EL (cell line): ENCODE measurements at regions not wholly inside any gene's neighbourhood (a gene's known extent, or its start where the extent isn't known, plus 50 kb on each side); places are given as distances from the start of the nearest gene placed in this dataset.

ENCODE experiments used
- DNase-seq: peaks from one replicate; pipeline ENCODE4 v3.0.0-alpha.2; 2016

DNA sequence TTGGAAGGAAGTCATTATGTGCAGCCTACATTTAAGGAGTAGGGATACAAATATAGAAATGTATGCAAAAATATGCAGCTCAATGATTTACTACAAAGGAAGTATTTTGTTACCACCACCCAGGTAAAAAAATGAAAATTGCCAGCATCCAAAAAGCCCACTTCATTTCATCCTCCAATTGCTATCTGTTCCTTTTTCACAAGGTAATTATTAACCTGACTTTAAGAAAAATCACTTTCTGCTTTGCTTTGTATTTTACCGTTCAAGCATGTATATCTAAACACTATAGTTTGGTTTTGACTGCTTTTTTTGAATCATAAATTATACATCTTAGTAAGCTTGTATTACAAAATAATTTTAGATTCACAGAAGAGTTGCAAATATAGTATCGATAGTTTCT, 768.5 kb upstream of the GJE1 start:
- no peak for DNase-seq

DNA sequence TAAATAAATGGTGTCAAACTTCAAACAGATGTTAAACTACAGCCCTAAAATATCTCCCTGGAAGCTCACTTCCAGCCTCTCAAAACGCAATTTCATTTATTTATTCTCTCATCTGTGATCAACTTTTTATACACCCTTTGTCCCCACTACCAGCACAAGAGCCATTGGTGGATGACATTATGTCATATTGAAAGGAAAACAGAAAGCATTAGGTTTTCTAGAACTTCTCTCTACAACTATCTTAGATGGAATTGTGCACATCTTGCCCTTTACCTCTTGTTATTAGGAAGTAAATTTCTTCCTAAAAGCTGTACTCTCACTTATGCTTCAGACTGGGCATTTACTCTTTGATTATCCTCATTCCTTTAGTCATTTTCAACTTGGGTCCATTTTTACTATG, 771.2 kb upstream of the GJE1 start:
- DNase-seq: no peak

GRCh38 chr6:141359953-141360352, 772.8 kb upstream of the GJE1 start:
- DNase-seq: no peak

DNA sequence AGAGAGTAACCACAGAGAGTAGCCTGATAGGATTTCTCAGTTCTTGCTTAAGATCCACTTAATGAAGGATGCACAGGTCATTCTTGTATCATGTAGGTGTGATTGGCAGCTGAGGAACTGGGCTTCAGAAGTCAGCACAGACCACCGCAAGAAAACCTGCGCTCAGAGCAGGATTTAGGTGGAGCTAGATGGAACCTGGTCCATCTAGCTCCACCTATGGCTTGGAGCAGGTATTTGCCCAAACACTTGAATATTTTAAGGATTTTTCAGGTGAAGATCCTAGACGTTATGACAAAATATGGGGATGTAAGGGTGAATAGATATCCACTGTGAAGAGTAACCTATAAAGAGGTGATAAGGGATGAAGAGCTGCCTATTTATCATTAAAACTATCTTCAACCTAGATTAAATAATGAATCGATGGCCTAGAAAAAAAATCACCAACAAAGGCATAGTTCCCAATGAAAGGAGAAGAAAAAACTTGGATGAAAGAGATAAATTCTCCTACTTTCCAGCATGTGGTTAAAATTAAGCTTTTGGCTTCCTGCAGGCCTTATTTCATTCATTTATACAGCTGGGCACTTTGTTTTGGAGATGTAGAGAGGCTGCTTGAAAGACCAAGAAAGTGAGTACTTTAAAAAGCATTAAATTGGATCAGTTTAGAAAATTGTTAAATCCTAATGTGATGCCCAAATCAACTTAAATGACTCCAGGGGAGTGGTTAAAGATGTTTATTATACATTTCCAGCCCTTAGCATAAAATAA, 778.4 kb upstream of the GJE1 start:
- DNase-seq: no peak

GRCh38 chr6:141351721-141352120, 781.0 kb upstream of the GJE1 start:
- no peak for DNase-seq

DNA sequence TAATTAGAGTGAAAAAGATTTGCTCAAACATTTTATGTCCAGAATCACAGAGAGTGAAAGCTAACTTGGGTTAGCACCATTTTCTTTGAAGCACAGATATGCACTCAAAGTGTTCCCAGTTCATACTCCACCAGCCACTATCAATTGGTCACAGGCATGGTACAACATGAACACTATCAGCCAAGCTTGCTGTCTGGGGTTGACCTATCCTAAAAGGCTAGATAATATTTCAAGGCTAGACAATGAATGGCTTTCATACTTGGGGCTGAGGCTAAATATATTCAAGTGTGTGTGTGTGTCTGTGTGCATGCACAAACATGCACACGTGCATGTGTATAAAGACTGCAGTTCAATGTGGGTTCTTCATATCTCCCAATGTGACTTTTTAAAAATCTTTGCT, 783.0 kb upstream of the GJE1 start:
- DNase-seq: no peak

- DNase-seq: no peak
Measured at GRCh38 chr6:141347906-141348492, 784.7 kb upstream of the GJE1 start.

DNA sequence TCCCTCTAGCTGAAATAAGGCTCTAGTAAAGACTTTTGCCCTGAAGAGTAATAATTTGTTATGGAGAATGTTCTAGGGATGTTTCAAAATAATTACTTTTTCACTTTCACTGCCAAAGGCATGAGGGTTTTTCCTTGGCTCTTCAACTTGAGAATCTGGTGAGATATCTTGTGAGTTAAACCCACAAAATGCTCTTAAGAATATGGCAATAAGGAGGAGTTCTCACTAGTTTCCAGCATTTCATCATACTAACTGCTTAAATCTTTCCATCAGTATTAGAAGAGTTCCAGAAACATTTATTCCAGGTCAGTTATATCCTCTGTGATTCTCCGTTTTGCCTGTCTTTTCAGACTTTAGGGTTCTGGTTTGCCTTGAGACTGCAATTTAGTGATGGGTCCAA, 785.6 kb upstream of the GJE1 start:
- DNase-seq: no peak

DNA sequence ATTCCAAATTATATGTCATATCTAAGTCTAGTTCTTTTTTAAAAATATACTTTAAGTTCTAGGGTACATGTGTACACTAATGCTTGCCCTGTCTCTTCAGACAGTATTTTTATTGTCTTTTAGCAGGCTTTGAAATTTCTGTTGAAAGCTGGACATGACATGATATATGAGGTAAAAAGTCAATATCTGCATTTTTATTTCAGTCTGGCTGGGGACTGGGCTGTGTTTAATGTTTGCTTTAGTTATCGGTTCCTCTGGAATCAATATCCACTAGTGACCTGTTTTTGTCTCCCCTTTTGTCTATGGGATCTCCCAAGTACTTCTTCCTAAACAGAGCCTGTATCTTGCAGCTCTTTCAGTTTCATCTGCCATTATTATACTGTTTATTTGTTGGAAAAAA, 786.2 kb upstream of the GJE1 start:
- no peak for DNase-seq

GRCh38 chr6:141337191-141337590, 795.5 kb upstream of the GJE1 start:
- DNase-seq: no peak

GRCh38 chr6:141335477-141336273, 797.0 kb upstream of the GJE1 start:
- no peak for DNase-seq

- DNase-seq: no peak
Measured at GRCh38 chr6:141326925-141327324, 805.8 kb upstream of the GJE1 start.

- peak; percentile 98 for DNase-seq
Measured at GRCh38 chr6:141326426-141326825, 806.3 kb upstream of the GJE1 start.

GRCh38 chr6:141321493-141322347, 811.0 kb upstream of the GJE1 start:
- DNase-seq: peak; percentile 1

GRCh38 chr6:141316236-141316635, 816.5 kb upstream of the GJE1 start:
- no peak for DNase-seq

DNA sequence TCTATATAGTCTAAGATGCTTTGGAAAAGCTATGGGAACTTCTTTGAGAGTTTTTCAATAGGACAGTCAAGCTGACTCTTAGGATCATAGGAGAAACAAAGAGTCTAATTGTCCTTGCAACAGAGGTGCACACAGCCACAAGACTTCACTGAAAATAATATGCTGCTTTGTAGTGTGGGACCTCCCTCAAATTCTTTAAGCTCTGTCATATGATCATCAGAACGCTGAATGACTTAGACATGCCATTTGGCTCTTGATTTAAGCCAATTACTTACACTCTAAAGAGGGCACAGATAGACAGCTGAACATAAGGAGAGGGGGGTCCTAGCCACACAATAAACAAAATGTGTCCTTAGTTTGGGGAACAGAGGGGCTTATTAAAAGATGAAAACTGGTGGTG, 818.7 kb upstream of the GJE1 start:
- no peak for DNase-seq

DNA sequence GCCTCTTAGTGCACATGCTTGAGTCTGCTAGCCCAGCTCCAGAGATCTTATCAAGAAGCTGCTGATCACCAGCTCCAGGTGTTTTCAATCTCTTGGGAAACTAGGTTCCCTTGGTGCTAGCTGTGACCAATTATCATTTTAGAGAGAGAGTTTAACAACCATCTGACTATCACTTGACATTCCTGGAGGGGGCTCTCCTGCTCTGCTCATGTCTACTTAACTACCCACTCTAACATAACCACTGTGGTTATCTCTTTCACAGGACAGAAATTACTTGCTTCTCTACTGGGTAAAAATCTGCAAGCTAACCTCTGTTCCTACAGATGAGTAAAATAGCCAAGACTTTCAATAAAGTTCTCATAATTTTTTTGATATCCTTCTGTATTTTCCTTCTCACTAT, 823.4 kb upstream of the GJE1 start:
- peak; percentile 10 for DNase-seq

GRCh38 chr6:141307309-141307998, 825.3 kb upstream of the GJE1 start:
- no peak for DNase-seq

- no peak for DNase-seq
Measured at GRCh38 chr6:141303907-141304306, 828.8 kb upstream of the GJE1 start.

- no peak for DNase-seq
Measured at GRCh38 chr6:141301779-141302178, 830.9 kb upstream of the GJE1 start.

DNA sequence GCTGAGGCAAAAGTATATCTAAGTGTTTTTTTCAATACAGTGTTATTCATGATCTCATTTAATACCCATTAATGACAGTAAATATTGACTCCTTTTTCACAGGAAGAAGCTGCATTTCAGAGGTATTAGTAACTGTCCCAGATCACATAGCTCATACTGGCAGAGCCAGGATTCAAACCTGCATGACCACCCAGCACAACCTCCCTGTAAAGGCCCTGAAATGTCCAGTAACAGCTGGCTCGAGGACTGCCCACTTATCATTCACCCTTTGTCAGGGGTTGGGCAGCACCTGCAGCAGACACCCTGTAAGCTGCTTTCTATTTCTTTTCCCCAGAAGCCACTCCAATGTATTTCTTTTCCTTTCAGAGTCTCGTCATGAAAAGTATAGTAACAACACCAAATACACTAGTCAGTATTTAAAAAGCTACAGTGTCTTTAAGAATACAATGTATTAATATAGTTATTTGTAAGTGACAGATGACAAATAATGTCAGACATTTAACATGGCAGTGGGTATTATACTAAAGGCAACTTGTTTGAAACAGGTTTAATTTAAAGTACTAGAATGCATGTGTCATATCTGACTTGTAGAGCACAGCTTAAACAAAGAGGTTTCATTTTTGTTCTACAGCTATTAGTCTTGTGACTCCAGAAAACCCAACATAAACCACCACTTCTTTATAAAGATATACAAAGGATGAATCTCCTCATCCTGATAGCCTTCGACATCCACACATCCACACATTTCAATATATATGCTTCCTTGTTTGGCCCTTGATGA, 841.6 kb upstream of the GJE1 start:
- peak; percentile 23 for DNase-seq

GRCh38 chr6:141288947-141289346, 843.8 kb upstream of the GJE1 start:
- DNase-seq: no peak
